ENCODE measurements at regions not wholly inside any gene's neighbourhood (a gene's known extent, or its start where the extent isn't known, plus 50 kb on each side); places are given as distances from the start of the nearest gene placed in this dataset.
"Not testable (repeated sequence)": the region's sequence is repeated elsewhere in the genome, so short reads cannot be mapped to it uniquely, and the experiment has no call there.

GRCh38 chr17:26996146-26996916 is 297.6 kb upstream of the WSB1 start:
- H3K36me3 Mint-ChIP-seq (ENCODE audit: low read depth); CTCF ChIA-PET; H3K27me3 Mint-ChIP-seq (ENCODE audit: low read depth); H3K4me1 Mint-ChIP-seq (ENCODE audit: low read depth); ATAC-seq; H3K4me3 Mint-ChIP-seq; POLR2A ChIA-PET; DNase-seq; H3K27ac Mint-ChIP-seq; H3K9me3 Mint-ChIP-seq (ENCODE audit: insufficient read depth): not testable (repeated sequence)

GRCh38 chr17:27007734-27008531 is 286.0 kb upstream of the WSB1 start:
- H3K36me3 Mint-ChIP-seq (ENCODE audit: low read depth); DNase-seq; H3K4me3 Mint-ChIP-seq; H3K9me3 Mint-ChIP-seq (ENCODE audit: insufficient read depth); H3K4me1 Mint-ChIP-seq (ENCODE audit: low read depth); POLR2A ChIA-PET; CTCF ChIA-PET; H3K27me3 Mint-ChIP-seq (ENCODE audit: low read depth); H3K27ac Mint-ChIP-seq; ATAC-seq: not testable (repeated sequence)

GRCh38 chr17:27009087-27009486 is 284.8 kb upstream of the WSB1 start:
- Mint-ChIP-seq H3K9me3 (ENCODE audit: insufficient read depth) (peaks cover 9% of the 10 kb centered on the region), H3K36me3 (ENCODE audit: low read depth) (no peaks in the 10 kb centered on the region), H3K27me3 (ENCODE audit: low read depth) (no peaks in the 10 kb centered on the region), H3K4me1 (ENCODE audit: low read depth) (no peaks in the 10 kb centered on the region), H3K27ac (no peak overlapping the region), H3K4me3 (no peak overlapping the region)
- no peak for DNase-seq
- CTCF ChIA-PET, result no interaction called here
- no peak for ATAC-seq
- POLR2A ChIA-PET, result no interaction called here

GRCh38 chr17:27010138-27010537 is 283.8 kb upstream of the WSB1 start:
- ATAC-seq; POLR2A ChIA-PET; H3K27me3 Mint-ChIP-seq (ENCODE audit: low read depth); H3K4me1 Mint-ChIP-seq (ENCODE audit: low read depth); H3K27ac Mint-ChIP-seq; CTCF ChIA-PET; DNase-seq; H3K9me3 Mint-ChIP-seq (ENCODE audit: insufficient read depth); H3K36me3 Mint-ChIP-seq (ENCODE audit: low read depth); H3K4me3 Mint-ChIP-seq: not testable (repeated sequence)

GRCh38 chr17:27030552-27030951 is 263.4 kb upstream of the WSB1 start:
- H3K9me3 Mint-ChIP-seq (ENCODE audit: insufficient read depth); ATAC-seq; H3K27ac Mint-ChIP-seq; H3K27me3 Mint-ChIP-seq (ENCODE audit: low read depth); POLR2A ChIA-PET; CTCF ChIA-PET; H3K36me3 Mint-ChIP-seq (ENCODE audit: low read depth); H3K4me3 Mint-ChIP-seq; DNase-seq; H3K4me1 Mint-ChIP-seq (ENCODE audit: low read depth): not testable (repeated sequence)

- no peaks in the 10 kb centered on the region for H3K9me3 Mint-ChIP-seq (ENCODE audit: insufficient read depth)
- ChIA-PET CTCF (no interaction called here), POLR2A (no interaction called here)
- no peaks in the 10 kb centered on the region for H3K27me3 Mint-ChIP-seq (ENCODE audit: low read depth)
- H3K4me1 Mint-ChIP-seq (ENCODE audit: low read depth), result no peaks in the 10 kb centered on the region
- H3K27ac Mint-ChIP-seq, result no peak overlapping the region
- no peaks in the 10 kb centered on the region for H3K36me3 Mint-ChIP-seq (ENCODE audit: low read depth)
- no peak overlapping the region for H3K4me3 Mint-ChIP-seq
- ATAC-seq (no peak), DNase-seq (no peak)
These were observed 255.2 kb upstream of the WSB1 start for GRCh38 chr17:27038676-27039075.

GRCh38 chr17:27045039-27045438 is 248.9 kb upstream of the WSB1 start:
- H3K36me3 Mint-ChIP-seq (ENCODE audit: low read depth); POLR2A ChIA-PET; DNase-seq; H3K27me3 Mint-ChIP-seq (ENCODE audit: low read depth); H3K9me3 Mint-ChIP-seq (ENCODE audit: insufficient read depth); CTCF ChIA-PET; ATAC-seq; H3K27ac Mint-ChIP-seq; H3K4me1 Mint-ChIP-seq (ENCODE audit: low read depth); H3K4me3 Mint-ChIP-seq: not testable (repeated sequence)

- Mint-ChIP-seq H3K9me3 (ENCODE audit: insufficient read depth) (no peaks in the 10 kb centered on the region), H3K27me3 (ENCODE audit: low read depth) (no peaks in the 10 kb centered on the region), H3K4me3 (no peak overlapping the region), H3K36me3 (ENCODE audit: low read depth) (no peaks in the 10 kb centered on the region), H3K4me1 (ENCODE audit: low read depth) (no peaks in the 10 kb centered on the region), H3K27ac (no peak overlapping the region)
- ChIA-PET POLR2A (no interaction called here), CTCF (no interaction called here)
- DNase-seq (no peak), ATAC-seq (no peak)
These were observed 244.7 kb upstream of the WSB1 start for GRCh38 chr17:27049104-27049784.

GRCh38 chr17:27065588-27065987 is 228.3 kb upstream of the WSB1 start:
- no peak for ATAC-seq
- Mint-ChIP-seq H3K36me3 (ENCODE audit: low read depth) (no peaks in the 10 kb centered on the region), H3K4me3 (no peak overlapping the region), H3K4me1 (ENCODE audit: low read depth) (no peaks in the 10 kb centered on the region), H3K9me3 (ENCODE audit: insufficient read depth) (no peaks in the 10 kb centered on the region), H3K27ac (no peak overlapping the region), H3K27me3 (ENCODE audit: low read depth) (peaks cover 4% of the 10 kb centered on the region)
- no peak for DNase-seq
- ChIA-PET POLR2A (no interaction called here), CTCF (no interaction called here)

GRCh38 chr17:27066315-27066714 is 227.6 kb upstream of the WSB1 start:
- no peaks in the 10 kb centered on the region for H3K36me3 Mint-ChIP-seq (ENCODE audit: low read depth)
- peaks cover 4% of the 10 kb centered on the region for H3K27me3 Mint-ChIP-seq (ENCODE audit: low read depth)
- H3K4me1 Mint-ChIP-seq (ENCODE audit: low read depth), result no peaks in the 10 kb centered on the region
- DNase-seq (no peak), ATAC-seq (no peak)
- H3K27ac Mint-ChIP-seq, result no peak overlapping the region
- H3K4me3 Mint-ChIP-seq, result no peak overlapping the region
- ChIA-PET POLR2A (no interaction called here), CTCF (no interaction called here)
- no peaks in the 10 kb centered on the region for H3K9me3 Mint-ChIP-seq (ENCODE audit: insufficient read depth)

- no peak for DNase-seq
- Mint-ChIP-seq H3K27me3 (ENCODE audit: low read depth) (no peaks in the 10 kb centered on the region), H3K9me3 (ENCODE audit: insufficient read depth) (no peaks in the 10 kb centered on the region), H3K4me1 (ENCODE audit: low read depth) (no peaks in the 10 kb centered on the region), H3K4me3 (no peak overlapping the region), H3K27ac (no peak overlapping the region), H3K36me3 (ENCODE audit: low read depth) (no peaks in the 10 kb centered on the region)
- ChIA-PET POLR2A (no interaction called here), CTCF (no interaction called here)
- ATAC-seq, result no peak
These were observed 223.9 kb upstream of the WSB1 start for GRCh38 chr17:27069842-27070508.

GRCh38 chr17:27070836-27071235 is 223.1 kb upstream of the WSB1 start:
- ATAC-seq, result no peak
- H3K4me3 Mint-ChIP-seq, result no peak overlapping the region

More at GRCh38 chr17:27070836-27071235, 223.1 kb upstream of the WSB1 start:
- Mint-ChIP-seq H3K27ac (no peak overlapping the region), H3K36me3 (ENCODE audit: low read depth) (no peaks in the 10 kb centered on the region), H3K4me1 (ENCODE audit: low read depth) (no peaks in the 10 kb centered on the region), H3K9me3 (ENCODE audit: insufficient read depth) (no peaks in the 10 kb centered on the region), H3K27me3 (ENCODE audit: low read depth) (no peaks in the 10 kb centered on the region)
- no peak for DNase-seq
- CTCF ChIA-PET, result no interaction called here
- POLR2A ChIA-PET, result no interaction called here
